Activated naive CD4-positive, alpha-beta T cell treated with anti-CD3 and anti-CD28 coated beads, Interleukin-2, amount 10 ng/mL, durations not matched to agents 7 days and 5 days (primary cell): ENCODE measurements at regions not wholly inside any gene's neighbourhood (a gene's known extent, or its start where the extent isn't known, plus 50 kb on each side); places are given as distances from the start of the nearest gene placed in this dataset.

Experiments used
- CTCF ChIA-PET: fragments of 350-600 bp; sonication (Branson Sonifier 250); formaldehyde crosslinking; loops from one replicate; lab custom pipeline; 2021; ENCODE audit warnings: antibody characterized with exemption; lab: Charles Lee
- DNase-seq: peaks from one replicate; pipeline ENCODE4 v3.0.0-alpha.2; 2020
- H3K27ac Mint-ChIP-seq: one replicate; pipeline ENCODE4 v1.8.0; 2021; ENCODE audit warnings: mild to moderate bottlenecking, moderate library complexity, mixed read lengths
- H3K27me3 Mint-ChIP-seq: one replicate; pipeline ENCODE4 v1.8.0; 2021; ENCODE audit warnings: mild to moderate bottlenecking, mixed read lengths
- H3K36me3 Mint-ChIP-seq: one replicate; pipeline ENCODE4 v1.8.0; 2021; ENCODE audit warnings: mixed read lengths
- H3K4me1 Mint-ChIP-seq: one replicate; pipeline ENCODE4 v1.8.0; 2021; ENCODE audit warnings: mixed read lengths
- H3K4me3 Mint-ChIP-seq: one replicate; pipeline ENCODE4 v1.8.0; 2021; ENCODE audit warnings: mild to moderate bottlenecking, moderate library complexity, mixed read lengths
- H3K9me3 Mint-ChIP-seq: one replicate; pipeline ENCODE4 v1.8.0; 2021; ENCODE audit warnings: mixed read lengths

DNA sequence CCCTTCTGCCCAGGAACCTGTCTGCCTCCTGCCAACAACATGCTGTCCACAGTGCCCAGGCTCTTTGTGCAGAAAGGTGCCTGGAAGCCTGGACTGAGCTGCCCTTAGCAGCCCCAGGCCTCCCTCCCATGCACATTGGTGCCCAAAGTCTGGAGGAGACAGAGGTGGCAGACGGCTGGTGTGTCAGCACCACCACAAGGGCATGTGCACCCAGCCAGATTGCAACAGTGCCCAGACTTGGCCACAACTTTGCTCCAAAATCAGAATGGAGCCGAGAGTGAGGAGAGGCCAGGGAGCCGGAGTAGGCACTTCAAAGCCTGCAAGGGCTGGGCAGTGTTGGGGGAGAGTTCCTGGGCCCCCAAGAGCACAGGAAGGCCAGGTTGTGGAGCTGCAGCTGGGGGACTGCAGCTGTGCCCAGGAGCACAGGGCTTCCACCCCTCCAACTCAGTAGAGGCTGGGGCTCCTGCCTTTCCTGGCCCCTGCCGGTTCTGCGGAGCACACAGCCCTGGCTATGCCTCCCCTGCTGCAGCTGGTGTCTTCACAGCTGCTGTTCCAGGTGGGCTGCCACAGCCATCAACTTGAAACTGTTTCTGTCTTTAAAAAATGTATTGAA is 1255.8 kb downstream of the SLITRK5 start:
- no peak overlapping the region for H3K4me3 Mint-ChIP-seq
- no peaks in the 10 kb centered on the region for H3K36me3 Mint-ChIP-seq
- no peaks in the 10 kb centered on the region for H3K4me1 Mint-ChIP-seq
- H3K9me3 Mint-ChIP-seq: peaks cover 5% of the 10 kb centered on the region
- no peak for DNase-seq
- H3K27me3 Mint-ChIP-seq: no peaks in the 10 kb centered on the region
- CTCF ChIA-PET: no interaction called here
- no peak overlapping the region for H3K27ac Mint-ChIP-seq

DNA sequence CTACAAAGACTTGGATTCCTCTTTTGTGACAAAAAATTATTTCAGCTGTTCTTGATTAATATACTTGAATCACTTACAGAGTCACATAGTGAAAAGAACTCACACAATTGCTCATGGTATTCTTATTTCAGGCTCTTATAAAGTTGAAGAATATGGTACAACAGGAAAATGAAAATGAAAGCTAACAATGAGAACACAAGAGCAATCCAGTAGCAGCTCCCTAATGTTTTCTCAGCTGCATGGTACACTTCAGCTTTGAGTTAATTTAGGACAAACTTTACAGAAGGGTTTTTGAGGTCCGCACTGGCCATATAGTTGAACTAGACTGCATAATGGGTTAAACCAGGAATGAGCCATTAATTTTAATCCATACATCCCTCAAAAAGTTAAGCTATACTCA is 1261.8 kb downstream of the SLITRK5 start:
- no peak overlapping the region for H3K27ac Mint-ChIP-seq
- H3K9me3 Mint-ChIP-seq: peaks cover 1% of the 10 kb centered on the region
- no peaks in the 10 kb centered on the region for H3K36me3 Mint-ChIP-seq
- CTCF ChIA-PET: interaction anchor here (0.8 kb wide), 1 partner anchor 9 kb away, joined by 3 read pairs; no protein-coding TSS in a partner anchor
- no peak for DNase-seq
- peaks cover 3% of the 10 kb centered on the region for H3K4me1 Mint-ChIP-seq
- H3K4me3 Mint-ChIP-seq: no peak overlapping the region
- H3K27me3 Mint-ChIP-seq: no peaks in the 10 kb centered on the region

DNA sequence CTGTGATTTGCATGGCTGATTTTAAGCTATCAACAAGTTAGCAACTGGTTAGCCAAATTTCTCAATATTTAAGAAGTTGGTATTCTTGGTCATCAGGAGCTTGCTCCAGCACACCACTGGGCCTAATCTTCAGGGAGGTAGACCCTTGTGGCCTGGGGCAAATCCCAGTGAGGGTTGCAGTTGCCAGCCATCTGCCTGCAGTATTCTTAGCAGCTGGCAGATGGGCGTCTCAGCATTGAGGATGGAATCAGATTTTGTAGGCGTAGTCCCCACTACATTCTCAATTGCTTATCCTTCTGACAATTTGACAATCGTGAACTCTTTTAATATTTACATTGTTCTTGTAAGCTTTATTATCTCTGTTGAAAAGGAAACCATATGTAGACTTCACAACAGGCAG is 1266.2 kb downstream of the SLITRK5 start:
- CTCF ChIA-PET: no interaction called here
- no peak for DNase-seq
- peaks cover 3% of the 10 kb centered on the region for H3K4me1 Mint-ChIP-seq
- H3K27me3 Mint-ChIP-seq: no peaks in the 10 kb centered on the region
- H3K9me3 Mint-ChIP-seq: no peaks in the 10 kb centered on the region
- H3K36me3 Mint-ChIP-seq: no peaks in the 10 kb centered on the region
- H3K27ac Mint-ChIP-seq: no peak overlapping the region
- H3K4me3 Mint-ChIP-seq: no peak overlapping the region

DNA sequence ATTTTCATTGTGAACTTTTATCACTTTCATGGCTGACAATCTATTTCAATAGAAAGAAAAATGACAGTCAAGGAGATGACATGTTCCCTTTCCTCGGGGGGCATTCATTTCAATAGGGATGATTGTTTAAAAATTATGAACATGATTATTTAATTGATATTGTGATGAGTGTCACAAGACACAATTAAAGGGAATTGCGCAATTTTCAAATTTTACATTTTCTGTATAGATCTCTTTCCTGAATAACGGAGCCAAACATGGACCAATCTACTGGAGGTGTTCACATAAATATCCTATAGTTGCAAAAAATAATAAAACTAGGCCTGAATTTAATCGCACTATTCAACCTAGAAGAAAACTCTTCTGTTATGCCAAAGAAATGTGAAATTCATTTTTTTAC is 1274.6 kb downstream of the SLITRK5 start:
- H3K9me3 Mint-ChIP-seq: peaks cover 3% of the 10 kb centered on the region
- H3K36me3 Mint-ChIP-seq: no peaks in the 10 kb centered on the region
- no peak overlapping the region for H3K4me3 Mint-ChIP-seq
- H3K27ac Mint-ChIP-seq: no peak overlapping the region
- no peaks in the 10 kb centered on the region for H3K4me1 Mint-ChIP-seq
- H3K27me3 Mint-ChIP-seq: no peaks in the 10 kb centered on the region
- no peak for DNase-seq
- CTCF ChIA-PET: no interaction called here

DNA sequence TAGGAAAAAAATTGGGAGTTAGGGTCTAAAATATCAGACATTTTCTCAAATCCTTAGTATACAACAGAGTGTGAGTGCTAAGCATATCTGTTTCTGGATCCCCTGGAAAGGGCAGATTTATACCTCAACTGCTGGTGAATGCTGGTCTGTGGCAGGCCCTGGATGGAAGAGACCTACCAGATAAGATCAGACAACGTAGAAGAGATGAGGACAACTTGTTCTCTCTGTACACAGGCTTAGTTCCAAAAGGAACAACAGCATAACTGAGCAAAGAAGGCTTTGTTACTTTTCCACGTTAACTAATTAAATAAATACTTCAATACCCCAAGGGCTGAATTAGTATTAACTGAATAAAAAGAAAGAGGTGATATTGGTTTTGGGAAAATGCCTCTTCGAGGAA is 1277.3 kb downstream of the SLITRK5 start:
- Mint-ChIP-seq H3K4me1 (no peaks in the 10 kb centered on the region), H3K27me3 (no peaks in the 10 kb centered on the region), H3K4me3 (no peak overlapping the region), H3K36me3 (no peaks in the 10 kb centered on the region), H3K9me3 (peaks cover 3% of the 10 kb centered on the region), H3K27ac (no peak overlapping the region)
- DNase-seq: no peak
- CTCF ChIA-PET: no interaction called here

DNA sequence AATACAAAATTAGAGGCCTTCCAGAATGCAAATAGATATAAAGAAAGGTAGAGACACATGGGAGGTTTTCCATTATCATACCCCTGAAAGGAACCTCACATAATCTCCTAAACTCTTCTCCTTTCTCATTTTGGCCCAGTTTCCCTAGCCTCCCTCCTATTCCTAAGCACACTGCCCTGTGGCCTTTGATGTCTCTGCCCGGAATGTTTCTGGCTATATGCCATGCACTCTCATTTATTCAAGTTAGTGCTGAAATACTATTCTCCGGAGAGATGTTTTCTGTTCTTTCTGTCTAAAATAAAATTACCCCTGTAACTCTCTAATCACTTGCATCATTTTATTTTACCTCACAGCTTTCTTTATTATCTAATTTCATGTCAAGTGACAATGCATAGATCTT is 1287.7 kb downstream of the SLITRK5 start:
- no peak overlapping the region for H3K27ac Mint-ChIP-seq
- CTCF ChIA-PET: no interaction called here
- H3K4me3 Mint-ChIP-seq: no peak overlapping the region
- no peaks in the 10 kb centered on the region for H3K4me1 Mint-ChIP-seq
- no peaks in the 10 kb centered on the region for H3K36me3 Mint-ChIP-seq
- H3K9me3 Mint-ChIP-seq: peaks cover 7% of the 10 kb centered on the region
- no peaks in the 10 kb centered on the region for H3K27me3 Mint-ChIP-seq
- DNase-seq: no peak

DNA sequence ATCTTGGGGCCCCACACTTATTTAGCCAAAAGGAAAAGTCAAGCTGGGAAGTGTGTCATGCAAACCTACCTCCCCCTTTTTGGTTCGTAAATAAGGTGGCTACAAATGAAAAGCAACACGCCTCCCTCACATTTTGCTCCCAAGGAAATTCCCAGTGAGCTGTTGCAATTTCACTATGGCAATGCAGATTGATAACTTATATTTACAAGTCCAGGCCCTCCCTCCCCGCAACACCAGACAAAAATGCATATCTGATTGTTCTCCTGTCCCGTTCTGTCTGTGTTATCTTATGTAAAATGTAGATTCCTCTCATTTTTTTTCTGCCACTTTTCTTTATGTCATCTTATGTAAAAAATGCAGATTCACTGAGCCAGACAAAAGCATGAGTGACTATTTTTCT is 1305.3 kb downstream of the SLITRK5 start:
- H3K36me3 Mint-ChIP-seq: no peaks in the 10 kb centered on the region
- H3K4me3 Mint-ChIP-seq: no peak overlapping the region
- no peak for DNase-seq

DNA sequence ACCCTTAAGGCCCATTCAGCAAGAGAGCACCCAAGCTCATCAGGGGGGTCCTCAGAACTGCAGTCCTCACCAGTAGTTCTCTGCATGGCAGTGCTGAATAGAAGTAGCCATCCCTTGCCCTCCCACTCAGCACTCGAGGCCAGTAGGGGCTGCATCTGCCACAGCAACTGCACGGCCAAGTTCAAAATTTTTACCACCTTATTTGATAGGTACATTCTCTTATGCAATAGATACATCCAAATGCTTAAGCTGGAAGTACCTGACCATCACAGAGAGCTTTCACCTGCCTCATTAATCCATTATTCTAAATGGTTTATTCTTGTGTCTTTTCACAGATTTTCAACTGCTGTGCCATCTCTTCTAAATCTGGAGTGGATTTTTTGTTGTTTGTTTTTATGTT is 1307.4 kb downstream of the SLITRK5 start:
- H3K27me3 Mint-ChIP-seq: no peaks in the 10 kb centered on the region
- no peaks in the 10 kb centered on the region for H3K36me3 Mint-ChIP-seq
- H3K27ac Mint-ChIP-seq: no peak overlapping the region
- no peaks in the 10 kb centered on the region for H3K4me1 Mint-ChIP-seq
- H3K9me3 Mint-ChIP-seq: peaks cover 2% of the 10 kb centered on the region
- no peak for DNase-seq
- CTCF ChIA-PET: no interaction called here
- no peak overlapping the region for H3K4me3 Mint-ChIP-seq

More for the DNA sequence above, 1305.3 kb downstream of the SLITRK5 start:
- Mint-ChIP-seq H3K27me3 (no peaks in the 10 kb centered on the region), H3K4me1 (no peaks in the 10 kb centered on the region), H3K27ac (no peak overlapping the region), H3K9me3 (peaks cover 5% of the 10 kb centered on the region)
- CTCF ChIA-PET: no interaction called here

DNA sequence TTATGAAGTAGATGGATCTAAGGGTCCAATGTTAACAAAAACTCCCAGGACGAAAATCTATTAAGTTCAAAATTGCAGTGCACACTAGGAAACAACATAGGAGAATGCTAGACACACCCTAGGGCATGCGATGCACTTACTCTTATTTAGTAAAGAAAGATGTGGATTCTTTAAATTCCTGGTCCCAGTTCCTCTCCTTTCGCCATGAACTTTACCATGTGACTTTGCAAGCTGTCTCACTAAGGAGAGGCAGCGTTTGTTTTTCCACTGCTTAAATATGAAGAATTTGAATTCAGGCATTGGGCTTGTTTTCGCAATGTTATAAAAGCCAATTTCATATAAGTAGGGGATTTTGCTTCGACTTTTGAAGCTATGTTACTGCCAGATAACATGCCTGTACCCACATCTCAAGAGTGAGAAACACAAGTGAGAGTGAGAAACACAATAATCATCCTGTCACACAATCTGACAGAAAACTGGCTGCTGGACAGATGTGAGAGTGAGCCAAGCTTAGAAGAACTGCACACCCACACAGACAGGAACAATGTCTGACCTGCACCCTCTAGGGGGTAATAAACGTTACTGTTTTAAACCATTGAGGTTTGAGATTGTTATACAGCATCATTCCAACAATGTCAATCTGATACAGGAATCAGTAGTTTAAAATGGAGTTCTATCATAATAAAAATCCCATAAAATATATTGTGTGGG is 1308.4 kb downstream of the SLITRK5 start:
- no peaks in the 10 kb centered on the region for H3K27me3 Mint-ChIP-seq
- H3K4me1 Mint-ChIP-seq: no peaks in the 10 kb centered on the region
- H3K9me3 Mint-ChIP-seq: peaks cover 2% of the 10 kb centered on the region
- H3K27ac Mint-ChIP-seq: no peak overlapping the region
- no peak for DNase-seq
- CTCF ChIA-PET: no interaction called here
- no peak overlapping the region for H3K4me3 Mint-ChIP-seq
- H3K36me3 Mint-ChIP-seq: no peaks in the 10 kb centered on the region

DNA sequence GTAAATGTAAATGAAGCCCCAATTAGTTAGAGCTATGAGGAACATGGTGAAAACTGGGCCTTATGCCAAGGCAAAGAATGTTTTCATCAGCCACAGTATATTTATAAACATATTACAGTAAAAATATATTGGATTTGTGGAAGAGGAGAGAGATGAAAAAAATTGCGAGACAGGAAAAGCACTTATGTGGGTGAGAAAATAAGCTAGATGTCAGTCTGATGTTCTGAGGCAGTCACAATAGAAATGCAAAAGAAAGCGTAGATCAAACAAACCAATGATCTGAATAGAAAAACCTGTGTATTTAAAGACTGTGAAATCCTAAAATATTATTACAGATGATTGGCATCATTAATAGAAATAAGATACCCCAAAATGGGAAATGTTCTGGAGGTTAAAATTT is 1332.5 kb downstream of the SLITRK5 start:
- CTCF ChIA-PET: no interaction called here
- Mint-ChIP-seq H3K27ac (no peak overlapping the region), H3K4me1 (no peaks in the 10 kb centered on the region), H3K27me3 (no peaks in the 10 kb centered on the region), H3K36me3 (no peaks in the 10 kb centered on the region), H3K4me3 (no peak overlapping the region), H3K9me3 (peaks cover 4% of the 10 kb centered on the region)
- DNase-seq: no peak

DNA sequence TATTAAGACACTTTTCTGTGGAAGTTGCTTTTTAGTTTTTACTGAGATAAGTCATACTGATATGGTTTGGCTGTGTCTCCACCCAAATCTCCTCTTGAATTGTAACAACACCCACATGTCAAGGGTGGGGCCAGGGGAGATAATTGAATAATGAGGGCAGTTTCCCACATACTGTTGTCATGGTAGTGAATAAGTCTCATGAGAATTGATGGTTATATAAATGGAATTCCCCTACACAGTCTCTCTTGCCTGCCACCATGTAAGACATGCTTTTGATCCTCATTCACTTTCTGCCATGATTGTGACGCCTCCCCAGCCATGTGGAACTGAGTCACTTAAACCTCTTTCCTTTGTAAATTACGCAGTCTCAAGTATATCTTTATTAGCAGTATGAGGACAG is 1340.4 kb downstream of the SLITRK5 start:
- CTCF ChIA-PET: no interaction called here
- DNase-seq: no peak

DNA sequence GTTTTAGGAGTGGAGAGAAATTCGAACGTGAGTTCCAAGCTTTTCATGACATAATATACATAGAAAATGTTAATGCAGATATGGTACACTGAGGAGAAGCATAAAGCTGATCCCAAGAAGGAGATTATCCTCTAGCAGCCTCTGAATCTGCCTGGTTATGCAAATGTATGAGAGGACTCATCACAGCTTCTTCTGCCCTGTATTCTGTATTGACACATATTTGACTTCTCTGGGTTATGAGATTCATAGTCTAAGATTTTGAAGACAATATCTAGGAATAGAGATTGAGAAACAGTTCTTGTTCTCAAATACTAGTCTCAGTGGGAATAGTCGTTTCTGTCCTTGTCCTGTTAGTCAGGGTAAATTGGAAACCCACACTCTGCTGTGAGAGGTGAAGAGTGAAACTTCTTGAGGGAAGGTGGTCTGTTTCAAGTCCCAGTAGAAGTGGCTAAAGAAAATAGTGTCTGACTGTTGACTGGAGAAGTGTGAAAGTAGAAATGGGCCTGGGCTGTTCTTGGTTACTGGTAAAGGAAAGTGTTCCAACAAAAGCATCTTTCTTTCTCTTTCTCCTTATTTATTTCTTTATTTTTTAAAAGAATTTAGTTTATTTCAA is 1356.6 kb downstream of the SLITRK5 start:
- H3K4me3 Mint-ChIP-seq: no peak overlapping the region
- H3K36me3 Mint-ChIP-seq: no peaks in the 10 kb centered on the region
- H3K4me1 Mint-ChIP-seq: no peaks in the 10 kb centered on the region
- no peaks in the 10 kb centered on the region for H3K27me3 Mint-ChIP-seq
- H3K27ac Mint-ChIP-seq: no peak overlapping the region
- H3K9me3 Mint-ChIP-seq: peaks cover 19% of the 10 kb centered on the region
- DNase-seq: no peak
- CTCF ChIA-PET: no interaction called here

More for the DNA sequence above, 1340.4 kb downstream of the SLITRK5 start:
- Mint-ChIP-seq H3K9me3 (peaks cover 4% of the 10 kb centered on the region), H3K4me3 (no peak overlapping the region), H3K4me1 (no peaks in the 10 kb centered on the region), H3K36me3 (no peaks in the 10 kb centered on the region), H3K27me3 (no peaks in the 10 kb centered on the region), H3K27ac (no peak overlapping the region)

DNA sequence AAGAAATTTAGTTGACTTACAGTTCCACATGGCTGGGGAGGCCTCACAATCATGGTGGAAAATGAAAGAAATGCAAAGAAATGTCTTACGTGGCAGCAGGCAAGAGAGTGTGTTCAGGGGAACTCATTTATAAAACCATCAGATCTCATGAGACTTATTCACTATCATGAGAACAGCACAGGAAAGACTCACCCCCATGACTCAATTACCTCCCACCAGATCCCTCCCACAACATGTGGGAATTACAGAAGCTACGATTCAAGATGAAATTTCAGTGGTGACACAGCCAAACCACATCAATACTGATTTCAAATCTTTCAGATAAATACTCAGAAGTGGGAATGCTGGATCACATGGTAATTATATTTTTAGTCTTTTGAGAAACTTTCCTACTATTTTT is 1357.9 kb downstream of the SLITRK5 start:
- Mint-ChIP-seq H3K27me3 (no peaks in the 10 kb centered on the region), H3K36me3 (no peaks in the 10 kb centered on the region), H3K4me3 (no peak overlapping the region), H3K4me1 (no peaks in the 10 kb centered on the region), H3K27ac (no peak overlapping the region), H3K9me3 (peaks cover 26% of the 10 kb centered on the region)
- CTCF ChIA-PET: no interaction called here
- no peak for DNase-seq

DNA sequence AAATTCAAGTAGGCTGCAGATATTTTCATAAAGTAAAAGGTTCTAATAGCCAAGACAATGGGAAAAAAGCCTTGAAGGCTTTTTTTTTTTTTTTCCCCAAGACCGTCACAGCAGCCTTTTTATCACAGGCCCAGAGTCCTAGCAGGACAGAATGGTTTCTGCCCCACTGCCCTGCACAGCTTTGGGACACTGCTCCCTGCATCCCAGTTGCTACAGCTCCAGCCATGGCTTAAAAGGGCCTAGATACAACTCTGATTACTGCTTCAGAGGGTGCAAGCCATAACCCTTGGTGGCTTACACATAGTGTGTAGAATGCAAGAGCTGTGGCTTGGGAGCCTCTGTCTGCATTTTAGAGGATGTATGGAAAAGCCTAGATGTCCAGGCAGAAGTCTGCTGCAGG is 1362.8 kb downstream of the SLITRK5 start:
- no peak for DNase-seq
- Mint-ChIP-seq H3K4me3 (no peak overlapping the region), H3K27ac (no peak overlapping the region), H3K9me3 (peaks cover 12% of the 10 kb centered on the region), H3K27me3 (no peaks in the 10 kb centered on the region), H3K36me3 (no peaks in the 10 kb centered on the region), H3K4me1 (no peaks in the 10 kb centered on the region)
- CTCF ChIA-PET: no interaction called here

DNA sequence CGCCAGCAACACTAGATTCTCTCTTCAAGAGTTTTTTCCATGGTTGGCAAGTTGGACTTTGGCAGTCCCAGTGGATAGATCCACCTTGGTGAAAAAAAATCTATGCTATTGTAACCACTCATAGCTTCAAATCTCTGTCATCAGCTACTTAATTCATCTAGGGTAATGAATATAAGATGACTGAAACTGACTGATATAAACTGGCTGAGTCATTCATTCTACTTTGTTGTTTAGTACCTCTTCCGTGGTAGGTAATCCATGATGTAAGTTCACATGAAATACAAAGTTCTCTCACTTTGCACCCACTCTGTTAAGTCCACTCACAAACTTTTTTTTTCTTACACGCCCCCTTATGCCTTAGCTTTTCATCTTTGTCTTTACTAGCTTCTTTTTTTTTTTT is 1381.5 kb downstream of the SLITRK5 start:
- peaks cover under 1% of the 10 kb centered on the region for H3K9me3 Mint-ChIP-seq
- H3K27ac Mint-ChIP-seq: no peak overlapping the region
- H3K36me3 Mint-ChIP-seq: no peaks in the 10 kb centered on the region
- CTCF ChIA-PET: no interaction called here
- H3K4me3 Mint-ChIP-seq: no peak overlapping the region
- no peaks in the 10 kb centered on the region for H3K27me3 Mint-ChIP-seq
- DNase-seq: no peak
- no peaks in the 10 kb centered on the region for H3K4me1 Mint-ChIP-seq
